GM12875 (cell line): ENCODE measurements at regions not wholly inside any gene's neighbourhood (a gene's known extent, or its start where the extent isn't known, plus 50 kb on each side); places are given as distances from the start of the nearest gene placed in this dataset.

ENCODE experiments used
- H3K4me3 ChIP-seq: one replicate; pipeline ENCODE4 v1.5.1; 2011; ENCODE audit warnings: low read depth, low read length, control low read depth
- CTCF ChIP-seq: IDR thresholded peaks from 2 replicates; pipeline ENCODE4 v1.5.1; 2011; ENCODE audit warnings: low read depth, mild to moderate bottlenecking, control low read depth, inconsistent platforms, low read length, moderate library complexity, borderline replicate concordance; ENCODE audit not compliant: insufficient read depth

GRCh38 chr20:20941468-20941889 lies 164.7 kb downstream of the LINC00237 start:
- no peak for TF ChIP-seq CTCF
- H3K4me3 ChIP-seq: no peak overlapping the region

- TF ChIP-seq CTCF: no peak
- no peak overlapping the region for H3K4me3 ChIP-seq
Observed at GRCh38 chr20:20939006-20939405, 167.2 kb downstream of the LINC00237 start.

GRCh38 chr20:20938599-20938998 lies 167.6 kb downstream of the LINC00237 start:
- no peak overlapping the region for H3K4me3 ChIP-seq
- TF ChIP-seq CTCF: no peak

- no peak for TF ChIP-seq CTCF
- no peak overlapping the region for H3K4me3 ChIP-seq
Observed at GRCh38 chr20:20938131-20938530, 168.0 kb downstream of the LINC00237 start.

- no peak for TF ChIP-seq CTCF
- H3K4me3 ChIP-seq: no peak overlapping the region
Observed at GRCh38 chr20:20933142-20933958, 172.8 kb downstream of the LINC00237 start.

- TF ChIP-seq CTCF: no peak
- no peak overlapping the region for H3K4me3 ChIP-seq
Observed at GRCh38 chr20:20932156-20932555, 174.0 kb downstream of the LINC00237 start.

- no peak for TF ChIP-seq CTCF
- no peak overlapping the region for H3K4me3 ChIP-seq
Observed at GRCh38 chr20:20931632-20932031, 174.5 kb downstream of the LINC00237 start.
